Amygdala (tissue), 56 donors: ENCODE measurements at regions not wholly inside any gene's neighbourhood (a gene's known extent, or its start where the extent isn't known, plus 50 kb on each side); places are given as distances from the start of the nearest gene placed in this dataset.
"Not testable (repeated sequence)": the region's sequence is repeated elsewhere in the genome, so short reads cannot be mapped to it uniquely, and the experiment has no call there.

Experiments
- DNase-seq, 56 donors: peaks; one replicate each; lab custom pipeline; 2025; lab: John Stamatoyannopoulos, UW

DNA sequence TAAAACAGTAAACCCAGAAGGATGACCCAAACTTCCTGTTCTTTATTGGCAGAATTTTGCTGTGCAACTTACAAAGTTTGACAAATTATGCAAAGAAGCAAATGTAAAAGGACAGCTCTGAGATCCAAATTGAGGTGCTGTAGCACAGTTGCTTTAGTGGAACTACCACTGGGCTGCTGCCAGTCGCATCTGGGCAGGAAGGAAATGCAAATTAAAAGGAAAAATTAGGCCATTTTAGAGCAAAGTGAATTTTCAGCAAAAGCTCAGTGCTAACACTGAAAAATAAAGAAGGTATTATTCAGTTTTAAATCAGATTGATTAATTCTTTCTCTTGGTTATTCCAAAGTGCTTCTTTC is 104.5 kb downstream of the ZMAT3 start:
- DNase-seq = peak in 14 of 56 donors; percentile 0 to 15 (median 4)

DNA sequence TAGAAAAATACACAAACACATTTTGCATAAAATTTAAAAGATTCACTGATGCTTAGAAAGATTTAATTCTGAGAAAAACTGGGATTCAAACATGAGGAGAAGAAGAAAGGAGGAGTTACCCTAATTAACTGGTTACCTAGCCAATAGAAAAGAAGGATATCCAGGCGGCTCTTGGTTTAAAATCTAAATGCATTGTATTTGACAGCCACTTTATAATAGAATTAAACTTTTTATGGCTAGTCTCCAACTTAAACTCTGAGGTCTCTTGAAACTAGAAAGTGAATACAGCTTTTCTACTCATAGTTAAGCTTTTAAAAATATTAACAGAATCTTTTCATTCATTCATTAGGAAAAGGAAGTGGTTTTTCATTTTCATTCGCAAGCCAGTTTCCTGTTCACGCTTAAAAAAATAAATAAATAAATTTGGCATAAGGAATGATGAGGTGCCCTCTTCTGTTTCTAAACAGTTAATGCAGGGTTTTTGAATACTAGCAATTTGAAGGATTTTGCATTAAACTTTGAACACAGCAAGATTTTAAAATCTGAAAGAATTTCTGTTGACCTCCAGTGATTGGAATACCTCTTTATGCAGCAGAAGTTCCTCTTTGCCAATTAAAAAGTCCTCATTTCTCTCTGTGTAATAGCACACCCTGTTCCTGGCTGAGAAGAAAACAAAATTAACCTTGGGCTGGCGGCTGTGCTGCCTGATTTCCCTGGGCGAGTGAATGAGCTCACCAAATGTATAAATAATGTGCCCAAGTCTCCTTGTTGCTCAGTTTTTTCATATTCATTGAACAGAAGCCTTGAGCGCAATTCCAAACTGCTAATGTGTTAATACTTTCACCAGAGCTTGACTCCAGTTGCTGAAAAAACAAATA is 105.1 kb downstream of the ZMAT3 start:
- peak in 30 of 56 donors; percentile 0 to 43 (median 6) for DNase-seq

GRCh38 chr3:178964551-178964950 is 107.1 kb downstream of the ZMAT3 start:
- DNase-seq = no peak

DNA sequence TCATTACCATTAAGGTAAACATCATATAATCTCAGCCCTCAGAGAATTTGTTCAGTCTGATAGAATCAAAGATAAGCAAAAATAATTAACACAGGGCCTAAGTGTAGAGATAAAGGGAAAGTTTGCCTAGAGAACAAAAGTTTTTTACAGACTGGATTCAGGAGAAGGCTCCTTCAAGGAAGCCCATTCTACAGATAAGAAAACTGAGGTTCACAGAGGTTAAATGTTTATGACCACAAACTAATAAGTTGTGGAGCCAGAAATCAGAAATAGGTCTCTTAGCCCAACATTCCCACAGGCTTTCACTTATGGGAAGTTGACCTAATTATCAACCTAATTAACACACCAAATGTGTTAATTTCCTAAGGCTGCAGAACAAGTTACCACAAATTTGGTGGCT is 110.7 kb downstream of the ZMAT3 start:
- DNase-seq = no peak

- DNase-seq = no peak
These were observed 111.4 kb downstream of the ZMAT3 start for GRCh38 chr3:178960181-178960580.

DNA sequence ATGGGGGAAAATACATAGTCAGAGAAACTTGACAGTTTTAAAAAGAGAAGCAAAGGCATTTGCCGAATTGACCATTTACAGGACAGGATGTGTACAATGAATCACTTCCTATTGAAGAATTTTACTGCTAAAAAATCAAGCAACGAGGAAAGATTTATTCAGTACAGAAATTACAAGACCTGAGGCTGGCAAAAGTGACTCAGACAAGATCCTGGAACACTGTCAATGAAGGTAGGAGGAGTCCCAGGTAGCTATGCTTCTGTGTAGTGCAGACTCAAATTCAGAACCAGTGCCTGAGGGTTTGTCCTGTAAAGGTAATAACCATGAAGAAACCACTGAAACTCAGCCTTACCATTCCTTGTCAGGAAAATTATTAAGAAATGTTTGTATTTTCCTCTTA is 120.9 kb downstream of the ZMAT3 start:
- no peak for DNase-seq

- no peak for DNase-seq
These were observed 121.7 kb downstream of the ZMAT3 start for GRCh38 chr3:178949896-178950295.

DNA sequence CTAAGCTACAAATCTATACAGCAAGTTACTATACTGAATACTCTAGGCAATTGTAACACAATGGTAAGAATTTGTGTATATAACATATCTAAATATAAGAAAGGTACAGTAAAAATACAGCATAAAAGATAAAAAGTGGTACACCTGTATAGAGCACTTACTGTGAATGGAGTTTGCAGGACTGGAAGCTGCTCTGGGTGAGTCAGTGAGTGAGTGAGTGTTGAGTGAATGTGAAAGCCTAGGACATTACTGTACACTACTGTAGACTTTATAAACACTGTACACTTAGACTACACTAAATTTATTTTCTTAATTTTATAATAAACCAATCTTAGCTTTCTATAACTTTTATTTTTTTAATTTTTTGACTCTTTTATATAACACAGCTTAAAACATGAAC is 123.1 kb downstream of the ZMAT3 start:
- DNase-seq = no peak

DNA sequence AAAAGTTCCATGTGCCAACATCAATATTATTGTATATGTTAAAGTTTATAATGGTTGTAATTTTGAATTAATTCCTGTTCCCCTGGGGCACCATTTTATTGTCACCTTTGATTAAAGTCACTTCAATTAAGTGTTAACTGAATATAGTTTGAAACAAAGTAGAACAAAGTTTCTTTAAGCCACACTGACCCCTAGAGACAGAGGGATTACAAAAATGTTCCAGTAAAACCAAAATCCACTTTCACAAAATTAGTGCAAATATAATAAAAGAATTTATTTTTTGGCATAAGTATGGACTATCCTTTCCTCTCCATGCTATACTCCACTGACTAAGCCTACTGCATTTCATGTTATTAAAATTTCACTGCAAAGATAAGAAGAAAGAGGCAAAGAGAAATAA is 123.9 kb downstream of the ZMAT3 start:
- no peak for DNase-seq

DNA sequence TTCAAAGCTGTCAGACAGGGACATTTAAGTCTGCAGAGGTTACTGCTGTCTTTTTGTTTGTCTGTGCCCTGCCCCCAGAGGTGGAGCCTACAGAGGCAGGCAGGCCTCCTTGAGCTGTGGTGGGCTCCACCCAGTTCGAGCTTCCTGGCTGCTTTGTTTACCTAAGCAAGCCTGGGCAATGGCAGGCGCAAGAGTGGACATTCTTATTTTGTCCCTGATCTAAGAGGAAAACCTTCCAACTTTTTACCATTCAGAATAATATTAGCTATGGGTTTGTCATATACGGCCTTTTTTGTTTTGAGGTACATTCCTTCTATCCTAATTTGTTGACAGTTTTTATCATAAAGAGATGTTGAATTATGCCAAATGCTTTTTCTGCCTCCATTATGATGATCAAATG is 129.3 kb downstream of the ZMAT3 start:
- not testable (repeated sequence) for DNase-seq

GRCh38 chr3:178930116-178930515 is 141.5 kb downstream of the ZMAT3 start:
- DNase-seq = no peak

DNA sequence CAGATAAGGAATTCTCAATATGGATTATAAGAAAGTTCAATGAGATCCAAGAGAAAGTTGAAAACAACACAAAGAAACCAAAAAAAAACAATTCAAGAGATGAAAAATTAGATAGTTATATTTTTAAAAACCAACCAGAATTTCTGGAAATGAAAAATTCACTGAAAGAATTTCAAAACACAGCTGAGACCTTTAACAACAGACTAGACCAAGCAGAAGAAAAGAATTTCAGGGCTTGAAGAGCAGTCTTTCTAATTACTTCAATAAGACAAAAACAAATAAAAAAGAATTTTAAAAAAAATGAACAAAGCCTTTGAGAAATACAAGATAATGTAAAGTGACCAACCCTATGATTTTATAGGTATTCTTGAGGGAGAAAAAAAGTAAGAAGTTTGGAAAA is 155.4 kb downstream of the ZMAT3 start:
- DNase-seq = no peak

DNA sequence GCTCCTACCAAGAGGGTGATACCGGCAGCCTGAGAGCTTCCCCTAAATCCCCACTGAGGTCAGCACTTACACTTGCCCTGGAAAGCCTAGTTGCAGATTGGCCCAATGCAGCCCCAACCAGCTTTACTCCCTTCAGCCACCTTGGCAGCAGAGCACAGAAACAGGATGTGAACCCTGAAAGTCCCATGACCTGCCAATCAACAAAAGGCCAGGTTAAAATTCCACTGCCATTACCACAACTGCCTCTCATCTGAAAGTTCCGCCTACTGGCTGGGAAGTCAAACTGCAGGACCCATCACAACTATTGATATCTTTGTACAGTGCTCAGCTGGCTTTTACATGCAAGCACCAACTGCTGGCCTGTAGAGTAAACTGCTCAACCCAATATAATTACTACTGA is 156.2 kb downstream of the ZMAT3 start:
- no peak for DNase-seq

DNA sequence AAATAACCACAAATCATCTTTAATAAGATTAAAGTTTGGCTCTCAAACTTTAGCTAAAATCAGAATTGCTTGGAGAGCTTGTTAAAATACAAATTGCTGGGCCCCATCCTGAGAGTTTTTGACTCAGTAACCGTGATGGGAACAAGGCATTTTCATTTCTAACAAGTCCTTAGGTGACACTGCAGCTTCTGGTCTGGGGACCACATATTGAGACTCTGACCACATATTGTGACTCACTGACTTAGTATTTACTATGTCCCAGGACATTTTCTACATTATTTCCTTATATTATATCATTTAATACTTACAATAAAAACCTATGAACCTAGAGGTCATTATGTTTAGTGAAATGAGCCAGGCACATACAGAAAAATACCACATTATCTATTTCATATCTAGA is 164.5 kb downstream of the ZMAT3 start:
- DNase-seq = no peak

- no peak for DNase-seq
These were observed 170.4 kb downstream of the ZMAT3 start for GRCh38 chr3:178901204-178901603.

- DNase-seq = no peak
These were observed 171.5 kb downstream of the ZMAT3 start for GRCh38 chr3:178900029-178900646.

DNA sequence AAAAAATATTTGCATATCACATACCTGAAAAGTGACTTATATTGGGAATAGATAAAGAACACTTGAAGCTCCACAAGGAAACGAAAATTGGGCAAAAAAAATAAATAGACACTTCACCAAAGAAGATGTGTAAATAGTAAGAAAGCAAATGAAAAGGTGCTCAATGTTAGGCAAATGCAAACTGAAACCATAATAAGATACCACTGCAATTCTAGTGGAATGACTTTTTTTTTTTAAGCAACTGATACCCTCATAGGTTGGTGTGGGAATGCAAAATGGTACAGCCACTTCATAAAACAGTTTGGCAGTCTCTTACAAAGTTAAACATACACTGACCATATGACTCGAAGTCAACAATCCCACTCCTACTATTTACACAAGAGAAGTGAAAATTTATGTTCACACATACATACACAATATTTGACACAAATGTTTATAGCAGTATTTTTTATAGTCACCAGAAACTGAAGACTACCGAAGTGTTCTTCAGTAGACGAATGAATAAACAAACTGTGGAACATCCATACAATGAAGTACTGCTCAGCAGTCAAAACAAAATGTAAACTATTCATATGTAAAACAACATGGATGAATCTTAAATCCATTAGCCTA is 176.3 kb downstream of the ZMAT3 start:
- no peak for DNase-seq
